Tibial nerve (tissue), 4 donors: ENCODE measurements at regions not wholly inside any gene's neighbourhood (a gene's known extent, or its start where the extent isn't known, plus 50 kb on each side); places are given as distances from the start of the nearest gene placed in this dataset.

Source experiments
- CTCF ChIP-seq, 5 experiments: fragments of 200-600 bp in 3 of 5; fragments of 450-650 bp in 2 of 5; sonication (generic) in 3 of 5; IDR thresholded peaks; one replicate each; pipeline ENCODE4 v1.5.1; 2016 to 2019; ENCODE audit warnings: antibody characterized with exemption in 5 of 5, mild to moderate bottlenecking in 3 of 5, moderate library complexity in 2 of 5
- EP300 ChIP-seq, 2 donors: sonication (generic); formaldehyde crosslinking; IDR thresholded peaks; one replicate each; pipeline ENCODE4 v1.6.1; 2017; ENCODE audit warnings: antibody characterized with exemption in 2 of 2, mild to moderate bottlenecking in 1 of 2
- POLR2A ChIP-seq, 2 donors: fragments of 450-650 bp; IDR thresholded peaks; one replicate each; pipeline ENCODE4 v1.6.1; 2017; ENCODE audit warnings: antibody characterized with exemption in 2 of 2, mild to moderate bottlenecking in 2 of 2, moderate library complexity in 2 of 2

- no peak for TF ChIP-seq CTCF (IDR thresholded peaks at IDR 0.05)
- TF ChIP-seq EP300 (IDR thresholded peaks at IDR 0.05) = no peak
- no peak for TF ChIP-seq POLR2A (IDR thresholded peaks at IDR 0.05)
Observed at GRCh38 chr15:29621616-29622015, 200.7 kb downstream of the TJP1 start.
